ENCODE measurements at regions not wholly inside any gene's neighbourhood (a gene's known extent, or its start where the extent isn't known, plus 50 kb on each side); places are given as distances from the start of the nearest gene placed in this dataset.

GRCh38 chr5:40288800-40289485, 390.8 kb upstream of the PTGER4 start:
- no peak for DNase-seq (ENCODE audit: low read depth)

GRCh38 chr5:40284863-40285262, 394.9 kb upstream of the PTGER4 start:
- no peak for DNase-seq (ENCODE audit: low read depth)

DNA sequence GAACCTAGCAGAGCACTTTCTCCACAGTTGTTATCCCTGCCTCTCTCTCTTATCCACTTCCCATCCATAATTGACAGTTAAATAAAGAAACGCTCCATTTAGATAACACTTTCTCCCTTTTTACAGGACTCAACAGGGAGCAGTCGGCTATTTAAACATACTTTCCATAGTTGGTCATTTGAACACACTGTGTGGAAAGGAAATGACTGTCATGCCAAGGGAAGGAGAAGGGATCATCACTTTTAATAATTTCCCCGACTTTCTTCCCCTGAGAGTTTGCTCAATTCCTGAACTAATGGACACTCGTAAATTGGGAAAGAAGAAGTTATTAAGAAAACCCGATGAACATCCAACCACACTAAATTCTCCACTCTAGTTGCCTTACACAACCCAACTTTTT, 400.8 kb upstream of the PTGER4 start:
- DNase-seq (ENCODE audit: low read depth): no peak

- no peak for DNase-seq (ENCODE audit: low read depth)
Measured at GRCh38 chr5:40277161-40277906, 402.4 kb upstream of the PTGER4 start.

DNA sequence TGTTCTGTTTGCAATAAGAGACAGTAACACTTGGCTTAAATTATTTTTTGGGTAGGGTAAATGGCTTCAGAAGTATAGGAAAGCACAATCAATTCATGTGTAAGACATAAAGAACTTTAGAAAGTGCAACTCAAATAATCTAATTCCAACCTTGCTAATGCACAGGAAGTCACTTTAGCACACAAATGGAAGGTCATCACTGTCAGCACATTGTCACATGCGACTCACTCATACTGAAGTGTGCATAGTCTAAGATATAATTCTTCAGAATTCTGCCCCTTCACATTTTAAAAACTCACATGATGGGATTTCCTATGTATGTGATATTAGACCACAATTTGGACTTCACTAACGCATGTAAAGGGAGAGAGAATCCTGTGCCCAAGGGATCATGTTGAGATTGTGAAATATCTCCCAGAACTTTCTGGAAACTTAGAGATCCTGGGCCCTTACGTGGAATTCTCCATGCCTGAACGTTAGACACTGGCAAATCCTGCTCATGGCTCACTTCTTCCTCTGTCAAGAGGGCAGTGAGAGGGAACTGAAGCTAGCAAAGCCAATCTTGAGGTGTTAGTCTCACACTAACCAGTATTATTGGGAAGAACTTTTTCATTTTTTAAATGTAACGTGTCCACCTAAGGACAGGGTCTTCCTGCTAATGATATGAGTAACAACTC, 403.2 kb upstream of the PTGER4 start:
- DNase-seq (ENCODE audit: low read depth): no peak

GRCh38 chr5:40274568-40274967, 405.1 kb upstream of the PTGER4 start:
- no peak for DNase-seq (ENCODE audit: low read depth)

DNA sequence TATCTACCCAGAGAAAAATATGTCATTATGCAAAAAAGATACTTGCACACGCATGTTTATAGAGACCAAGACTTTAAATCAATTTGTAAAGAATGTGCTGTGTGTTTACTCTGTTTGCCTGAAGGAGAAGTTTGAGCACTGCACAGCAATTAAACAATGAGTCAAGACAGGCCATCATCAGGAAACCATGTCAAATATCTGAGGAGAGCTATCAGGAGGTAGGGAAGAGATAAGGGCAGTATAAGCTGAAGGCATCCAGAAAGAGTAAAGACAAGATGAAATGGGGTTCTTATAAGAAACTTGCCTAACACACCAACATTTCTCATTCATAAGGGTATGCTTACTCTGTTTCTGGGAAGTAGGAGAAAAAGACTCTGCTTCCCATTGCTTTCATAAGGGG, 405.8 kb upstream of the PTGER4 start:
- DNase-seq (ENCODE audit: low read depth): no peak

DNA sequence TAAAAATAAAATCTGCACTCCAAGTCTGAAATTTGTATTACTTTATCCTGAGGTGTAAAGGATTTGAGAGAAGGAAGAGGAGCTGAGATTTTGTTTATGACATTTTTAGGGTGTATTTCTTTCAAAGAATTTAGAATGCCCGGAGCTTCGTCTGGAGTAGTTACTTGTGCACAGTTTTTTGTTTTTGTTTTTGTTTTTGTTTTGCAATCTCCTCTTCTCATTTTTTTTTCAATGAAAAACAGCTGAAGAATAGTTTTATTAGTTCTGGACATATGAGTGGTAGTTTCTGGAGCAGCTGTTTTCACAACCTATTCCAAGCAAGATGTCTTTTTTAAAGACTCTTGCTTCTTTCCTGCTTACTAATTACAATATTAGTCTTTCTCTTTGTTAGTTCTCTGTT, 408.2 kb upstream of the PTGER4 start:
- no peak for DNase-seq (ENCODE audit: low read depth)

DNA sequence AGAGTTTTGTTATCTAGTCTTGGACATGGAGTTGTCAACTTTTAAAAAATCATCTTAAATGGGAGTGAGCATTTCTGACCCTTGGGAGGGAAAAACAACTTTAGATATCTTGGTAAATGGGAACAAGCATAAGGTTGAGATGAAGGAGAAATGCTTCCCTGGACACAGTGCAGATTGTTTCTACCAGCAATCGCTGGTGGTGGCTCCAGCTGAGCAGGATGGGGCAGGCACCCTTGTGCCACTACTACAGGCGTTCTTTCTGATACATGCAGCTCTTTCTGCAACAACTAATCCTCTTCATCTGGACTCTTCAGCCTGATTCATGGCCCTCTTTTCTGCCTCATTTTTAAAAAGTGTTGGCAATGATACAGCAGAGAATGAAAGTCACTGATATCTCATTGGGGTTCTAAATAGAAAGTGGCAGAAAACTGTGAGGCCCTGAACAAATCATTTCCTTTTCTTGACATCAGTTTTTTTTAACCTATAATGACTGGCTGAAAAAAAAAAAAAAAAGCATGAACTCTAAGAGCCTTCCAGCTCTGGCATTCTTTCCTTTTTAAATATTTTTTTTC, 409.4 kb upstream of the PTGER4 start:
- no peak for DNase-seq (ENCODE audit: low read depth)

DNA sequence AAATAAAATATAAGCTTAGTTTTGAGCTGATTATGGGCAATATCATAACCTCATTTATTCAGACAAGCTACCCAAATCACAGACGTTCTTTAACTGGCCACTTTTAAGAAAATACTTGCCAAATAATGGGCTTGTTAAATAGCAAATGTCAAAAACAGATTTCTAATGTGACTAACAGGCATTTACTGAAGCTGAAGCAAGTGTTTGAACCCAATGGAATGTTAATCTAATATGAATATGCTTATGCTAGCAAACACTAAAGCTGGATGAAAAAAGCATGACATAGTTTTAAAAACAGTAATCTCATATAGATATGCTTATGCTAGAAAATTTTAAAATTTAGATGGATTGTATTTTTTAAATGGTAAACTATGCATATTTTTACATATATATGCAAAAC, 411.6 kb upstream of the PTGER4 start:
- no peak for DNase-seq (ENCODE audit: low read depth)

DNA sequence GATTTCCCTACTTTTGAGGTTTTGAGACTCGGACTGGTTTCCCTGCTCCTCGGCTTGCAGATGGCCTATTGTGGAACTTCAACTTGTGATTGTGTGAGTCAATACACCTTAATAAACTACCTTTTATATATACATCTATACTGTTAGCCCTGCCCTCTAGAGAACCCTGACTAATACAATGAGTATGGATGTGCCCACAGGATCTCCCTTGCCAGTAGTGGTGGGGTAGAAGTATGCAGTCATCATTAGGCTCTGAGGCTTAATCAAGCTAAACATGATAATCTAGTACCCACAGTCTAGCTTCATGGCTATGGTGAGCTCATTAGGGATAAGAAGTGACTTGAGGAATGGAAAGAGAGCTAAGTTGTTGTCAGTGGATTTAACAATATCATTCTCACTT, 412.8 kb upstream of the PTGER4 start:
- no peak for DNase-seq (ENCODE audit: low read depth)

DNA sequence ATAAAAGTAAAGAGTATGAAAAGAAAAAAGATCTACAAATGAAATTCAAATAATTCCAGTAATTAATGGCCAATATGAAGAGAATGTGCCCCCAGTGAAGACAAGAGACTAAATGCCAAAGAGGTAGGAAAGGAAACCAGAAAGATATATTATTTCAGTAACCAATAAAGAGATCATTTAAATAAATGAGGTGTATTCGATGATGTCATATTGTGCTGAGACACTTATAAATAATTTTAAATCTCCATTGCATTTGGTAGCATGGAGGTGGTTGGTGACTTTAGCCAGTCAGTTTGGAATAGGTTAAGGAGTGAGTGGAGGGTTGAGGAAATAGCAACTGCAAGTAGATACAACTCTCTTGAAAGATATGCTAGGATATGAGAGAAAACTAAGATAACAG, 417.7 kb upstream of the PTGER4 start:
- no peak for DNase-seq (ENCODE audit: low read depth)

- peak; percentile 9 for DNase-seq (ENCODE audit: low read depth)
Measured at GRCh38 chr5:40260361-40260760, 419.4 kb upstream of the PTGER4 start.

DNA sequence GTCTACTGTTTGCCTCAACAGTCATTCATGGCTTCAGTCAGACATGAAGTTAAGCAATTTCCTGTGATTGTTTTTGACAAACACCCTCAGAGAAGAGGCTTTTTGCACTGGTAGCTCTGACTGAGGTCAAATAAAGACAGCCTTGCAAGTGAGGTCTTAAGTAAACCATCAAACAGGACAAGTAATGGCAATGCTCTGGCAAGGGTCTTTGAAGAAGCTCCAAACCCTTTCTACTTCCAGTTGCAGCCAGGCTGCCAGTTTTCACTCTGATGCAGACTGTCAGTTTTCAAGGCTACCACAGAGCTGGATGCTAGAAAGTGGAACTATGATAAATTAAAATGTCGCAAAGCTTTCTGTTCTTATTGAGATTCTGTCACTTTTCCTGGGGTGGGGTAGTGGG, 421.5 kb upstream of the PTGER4 start:
- DNase-seq (ENCODE audit: low read depth): no peak

DNA sequence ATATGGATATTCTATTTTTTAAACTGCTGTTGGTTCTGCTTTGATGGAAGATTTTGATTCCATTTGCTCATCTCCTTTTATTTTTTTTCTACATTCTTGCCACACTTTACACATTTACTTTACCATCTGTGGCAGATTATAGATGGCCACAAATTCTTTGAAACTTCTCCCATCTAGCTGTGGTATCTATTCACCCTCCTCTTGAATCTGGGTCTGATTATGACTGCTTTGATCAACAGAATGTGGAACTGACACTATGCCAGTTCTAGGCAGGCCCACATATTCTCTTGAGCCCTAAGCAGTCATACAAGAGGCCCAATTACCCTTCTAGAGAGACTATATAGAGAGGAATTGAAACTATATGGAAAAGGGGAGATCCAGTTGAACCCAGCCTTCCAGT, 439.0 kb upstream of the PTGER4 start:
- no peak for DNase-seq (ENCODE audit: low read depth)

DNA sequence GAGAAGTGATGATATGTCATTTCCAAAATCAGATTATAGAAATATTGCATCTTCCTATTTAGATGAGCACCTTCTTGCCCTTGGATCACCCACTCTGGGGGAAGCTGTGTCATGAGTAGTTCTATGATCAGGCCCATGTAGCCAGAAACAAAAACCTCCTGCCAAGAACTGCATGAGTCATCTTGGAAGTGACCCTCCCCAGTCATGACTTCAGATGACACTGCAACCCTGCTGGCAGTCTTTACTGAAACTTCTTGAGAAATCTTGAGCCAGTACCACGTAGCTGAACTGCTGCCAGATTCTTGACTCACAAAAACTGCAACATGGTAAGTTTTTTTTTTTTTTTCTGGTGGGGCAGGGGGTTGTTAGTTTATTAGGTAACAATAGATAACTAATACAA, 439.6 kb upstream of the PTGER4 start:
- no peak for DNase-seq (ENCODE audit: low read depth)

DNA sequence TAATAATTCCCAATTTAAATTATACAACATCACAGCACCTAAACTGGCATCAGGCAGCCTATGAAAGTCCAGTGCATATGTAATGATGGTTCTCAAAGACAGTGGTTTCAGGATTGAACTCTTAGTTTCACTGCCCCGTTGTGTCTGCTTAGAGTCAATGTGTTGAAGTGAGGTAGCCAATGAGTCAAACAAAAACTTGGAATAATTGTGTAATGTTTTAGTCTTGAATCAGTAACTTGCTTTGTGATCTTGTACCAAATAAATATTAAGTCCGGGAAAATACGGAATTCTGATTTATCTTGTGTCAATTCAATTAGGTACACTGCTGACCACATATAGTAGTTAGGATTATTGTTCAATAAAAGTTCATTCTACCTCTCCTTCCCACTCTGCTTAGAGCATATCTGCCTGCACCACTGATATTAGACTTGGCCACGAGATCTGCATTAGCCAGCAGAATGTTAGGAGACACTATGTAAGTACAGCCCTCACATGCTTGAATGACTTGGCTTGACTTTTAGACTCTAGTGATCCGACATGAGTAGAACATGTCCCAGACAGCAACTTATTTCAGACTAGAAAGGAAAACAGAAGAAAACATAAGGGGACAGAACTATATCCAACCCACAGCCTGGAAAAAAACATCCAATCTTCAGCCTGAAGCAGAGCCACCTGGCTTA, 441.5 kb upstream of the PTGER4 start:
- no peak for DNase-seq (ENCODE audit: low read depth)

DNA sequence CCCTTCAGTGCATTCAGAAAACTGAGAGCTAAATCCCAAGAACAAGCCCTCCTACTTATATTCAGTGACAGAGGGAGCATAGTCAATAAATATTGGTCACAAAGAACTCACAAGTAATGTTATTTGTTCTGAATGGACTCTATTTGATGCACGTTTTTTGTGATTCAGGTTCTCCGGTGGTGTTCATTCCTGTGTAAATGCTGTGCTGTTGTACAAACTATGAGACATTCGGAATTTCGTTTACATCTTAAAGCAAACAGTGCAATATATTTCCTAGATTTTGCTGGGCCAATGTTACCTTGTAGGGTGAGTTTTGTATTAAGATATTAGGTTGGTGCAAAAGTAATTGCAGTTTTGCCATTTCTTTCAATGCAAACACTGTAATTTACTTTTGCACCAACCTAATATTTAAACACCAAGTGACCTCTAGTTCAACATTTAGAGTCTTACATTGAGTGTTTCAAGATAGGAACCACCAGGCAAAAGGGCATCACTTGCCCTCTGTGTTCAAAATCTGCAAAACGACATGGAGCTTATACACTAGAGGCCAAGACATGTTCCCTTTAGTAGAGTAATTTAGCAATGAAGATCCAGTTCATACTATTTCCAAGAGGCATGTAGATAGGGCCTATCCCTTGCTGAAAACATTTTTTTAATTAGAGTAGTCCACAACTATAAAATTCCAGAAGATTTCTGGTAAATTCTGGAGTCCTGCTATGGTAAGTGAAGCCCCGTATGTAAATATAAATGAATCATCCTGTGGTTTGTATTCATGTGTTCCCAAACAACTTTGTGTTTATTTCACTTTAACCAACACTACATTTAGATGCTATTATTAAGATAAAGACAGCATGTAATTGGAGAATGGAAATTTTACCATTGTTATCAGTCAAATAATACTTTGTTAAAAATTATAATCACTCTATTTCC, 444.0 kb upstream of the PTGER4 start:
- no peak for DNase-seq (ENCODE audit: low read depth)

GRCh38 chr5:40233268-40233667, 446.4 kb upstream of the PTGER4 start:
- no peak for DNase-seq (ENCODE audit: low read depth)

GRCh38 chr5:40227931-40228330, 451.8 kb upstream of the PTGER4 start:
- no peak for DNase-seq (ENCODE audit: low read depth)

DNA sequence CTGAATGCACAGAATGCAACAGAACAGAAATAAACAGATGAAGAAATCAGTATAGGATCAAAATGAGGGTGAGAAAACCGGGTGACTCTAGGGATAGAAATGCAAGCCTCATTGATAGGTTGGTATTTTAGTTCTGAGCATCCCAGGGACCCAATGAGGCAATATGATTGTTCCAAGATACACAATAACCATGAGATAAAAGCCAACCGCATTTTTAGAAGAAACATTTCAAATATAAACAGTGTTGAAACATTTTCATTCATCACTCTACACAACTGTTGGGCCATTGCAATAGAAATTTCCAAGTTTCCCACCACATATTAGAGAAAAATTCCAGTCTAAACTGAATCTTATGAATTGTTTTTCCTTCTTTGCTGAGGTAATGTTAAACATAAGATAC, 452.3 kb upstream of the PTGER4 start:
- DNase-seq (ENCODE audit: low read depth): no peak

Measured in myocyte (in vitro differentiated cells).